GM18519 (cell line): ENCODE measurements at regions not wholly inside any gene's neighbourhood (a gene's known extent, or its start where the extent isn't known, plus 50 kb on each side); places are given as distances from the start of the nearest gene placed in this dataset.

ENCODE experiments used
- ATAC-seq: cut with Tn5 transposase; IDR thresholded peaks from one replicate; pipeline ENCODE4 v1.9.1; 2021; ENCODE audit warnings: mild to moderate bottlenecking, moderate library complexity; ENCODE audit not compliant: unreplicated experiment, low FRiP score

GRCh38 chr2:155830817-155831579, 501.5 kb downstream of the NR4A2 start:
- no peak for ATAC-seq

GRCh38 chr2:155830351-155830750, 502.2 kb downstream of the NR4A2 start:
- ATAC-seq: no peak

GRCh38 chr2:155825876-155826275, 506.6 kb downstream of the NR4A2 start:
- ATAC-seq: no peak

GRCh38 chr2:155815851-155816250, 516.7 kb downstream of the NR4A2 start:
- peak; percentile 94 for ATAC-seq

GRCh38 chr2:155815275-155815674, 517.2 kb downstream of the NR4A2 start:
- no peak for ATAC-seq

GRCh38 chr2:155810411-155810810, 522.1 kb downstream of the NR4A2 start:
- no peak for ATAC-seq

- no peak for ATAC-seq
Observed at GRCh38 chr2:155802888-155803287, 529.6 kb downstream of the NR4A2 start.

GRCh38 chr2:155792666-155793065, 539.9 kb downstream of the NR4A2 start:
- no peak for ATAC-seq

- ATAC-seq: no peak
Observed at GRCh38 chr2:155770516-155770915, 562.0 kb downstream of the NR4A2 start.

GRCh38 chr2:155766342-155767115, 566.0 kb downstream of the NR4A2 start:
- ATAC-seq: no peak

- ATAC-seq: no peak
Observed at GRCh38 chr2:155755481-155755880, 577.0 kb downstream of the NR4A2 start.

- ATAC-seq: no peak
Observed at GRCh38 chr2:155748131-155748530, 584.4 kb downstream of the NR4A2 start.

- ATAC-seq: peak; percentile 73
Observed at GRCh38 chr2:155747531-155747930, 585.0 kb downstream of the NR4A2 start.

GRCh38 chr2:155733091-155733853, 599.2 kb downstream of the NR4A2 start:
- ATAC-seq: no peak

GRCh38 chr2:155730804-155731203, 601.7 kb downstream of the NR4A2 start:
- ATAC-seq: no peak

- ATAC-seq: no peak
Observed at GRCh38 chr2:155727187-155727895, 605.2 kb downstream of the NR4A2 start.

GRCh38 chr2:155722290-155722689, 610.2 kb downstream of the NR4A2 start:
- no peak for ATAC-seq

- ATAC-seq: no peak
Observed at GRCh38 chr2:155715705-155716104, 616.8 kb downstream of the NR4A2 start.

GRCh38 chr2:155714983-155715382, 617.5 kb downstream of the NR4A2 start:
- no peak for ATAC-seq

- no peak for ATAC-seq
Observed at GRCh38 chr2:155708071-155708470, 624.5 kb downstream of the NR4A2 start.
